IMR-90 (cell line): ENCODE measurements at regions not wholly inside any gene's neighbourhood (a gene's known extent, or its start where the extent isn't known, plus 50 kb on each side); places are given as distances from the start of the nearest gene placed in this dataset.

Experiments used
- ATAC-seq: fragments of 200-7000 bp; cut with Tn5 transposase; 2 replicates; pipeline ENCODE4 v1.9.1; 2020; ENCODE audit warnings: low read depth, mild to moderate bottlenecking, moderate library complexity
- BruUV-seq: library from RNA; stranded (reverse); fragments of 400-500 nt; replicated peaks from 2 replicates; lab custom pipeline; 2021; lab: Mats Ljungman, UMichigan
- CTCF ChIA-PET: fragments of 300-600 bp; formaldehyde crosslinking; extraction: SDS; loops from one replicate; lab custom pipeline; 2021; ENCODE audit warnings: antibody characterized with exemption; lab: Yijun Ruan, JAX
- POLR2A ChIA-PET: fragments of 300-600 bp; sonication (Branson Sonifier 250); formaldehyde crosslinking; loops from one replicate; lab custom pipeline; 2022; ENCODE audit warnings: antibody characterized with exemption; ENCODE audit not compliant: unreplicated experiment; lab: Charles Lee
- DNase-seq: peaks from one replicate; pipeline ENCODE4 v3.0.0; 2013
- H2AFZ ChIP-seq: replicated peaks from 2 replicates; pipeline ENCODE3; 2013; ENCODE audit warnings: low read length, mild to moderate bottlenecking; ENCODE audit not compliant: poor library complexity
- H2AK5ac ChIP-seq: 2 replicates; pipeline ENCODE4 v1.6.1; 2013; ENCODE audit warnings: low read depth, low read length, inconsistent platforms
- H2AK9ac ChIP-seq: replicated peaks from 2 replicates; pipeline ENCODE3; 2013; ENCODE audit warnings: mild to moderate bottlenecking, low read depth, low read length, moderate library complexity; ENCODE audit not compliant: poor library complexity
- H2BK120ac ChIP-seq: 2 replicates; pipeline ENCODE4 v1.6.1; 2013; ENCODE audit warnings: low read depth, low read length, inconsistent platforms
- H2BK15ac ChIP-seq: 3 replicates; pipeline ENCODE4 v1.6.1; 2013; ENCODE audit warnings: low read depth, low read length, inconsistent platforms
- H2BK20ac ChIP-seq: 2 replicates; pipeline ENCODE4 v1.6.1; 2013; ENCODE audit warnings: low read depth, mild to moderate bottlenecking, inconsistent platforms, low read length, moderate library complexity
- H2BK5ac ChIP-seq: 2 replicates; pipeline ENCODE4 v1.6.1; 2013; ENCODE audit warnings: mild to moderate bottlenecking, low read depth, low read length, inconsistent platforms; ENCODE audit not compliant: poor library complexity, severe bottlenecking
- H3K14ac ChIP-seq: replicated peaks from 2 replicates; pipeline ENCODE4 v1.6.1; 2013; ENCODE audit warnings: low read depth, low read length, inconsistent platforms
- H3K18ac ChIP-seq: 2 replicates; pipeline ENCODE4 v1.6.1; 2013; ENCODE audit warnings: low read depth, low read length, control low read depth
- H3K23ac ChIP-seq: 2 replicates; pipeline ENCODE4 v1.6.1; 2013; ENCODE audit warnings: low read depth, low read length, inconsistent platforms
- H3K27ac ChIP-seq: 2 replicates; pipeline ENCODE4 v1.5.1; 2013; ENCODE audit warnings: mild to moderate bottlenecking, control low read depth, low read length; ENCODE audit not compliant: insufficient read depth
- H3K27me3 ChIP-seq: 2 replicates; pipeline ENCODE4 v1.6.1; 2013; ENCODE audit warnings: low read length; ENCODE audit not compliant: control insufficient read depth, insufficient read depth
- H3K36me3 ChIP-seq: 2 replicates; pipeline ENCODE4 v1.6.1; 2013; ENCODE audit warnings: low read length, mixed read lengths; ENCODE audit not compliant: control insufficient read depth, insufficient read depth
- H3K4ac ChIP-seq: 2 replicates; pipeline ENCODE4 v1.6.1; 2013; ENCODE audit warnings: low read depth, low read length, inconsistent platforms
- H3K4me1 ChIP-seq: 2 replicates; pipeline ENCODE4 v1.6.1; 2013; ENCODE audit warnings: low read length, mixed read lengths; ENCODE audit not compliant: control insufficient read depth, insufficient read depth
- H3K4me2 ChIP-seq: 2 replicates; pipeline ENCODE4 v1.6.1; 2013; ENCODE audit warnings: low read depth, mild to moderate bottlenecking, control low read depth, low read length, moderate library complexity
- H3K4me3 ChIP-seq: 2 replicates; pipeline ENCODE4 v1.5.1; 2013; ENCODE audit warnings: low read depth, mild to moderate bottlenecking, control low read depth, low read length, moderate library complexity; ENCODE audit not compliant: insufficient read depth
- H3K56ac ChIP-seq: 2 replicates; pipeline ENCODE4 v1.6.1; 2013; ENCODE audit warnings: low read length, inconsistent platforms; ENCODE audit not compliant: insufficient read depth; ENCODE audit errors: extremely low read depth
- H3K79me1 ChIP-seq, 2 experiments: 2 replicates each; pipeline ENCODE4 v1.6.1; 2013; ENCODE audit warnings: low read length in 2 of 2, inconsistent platforms in 1 of 2, low read depth in 1 of 2
- H3K9ac ChIP-seq: 2 replicates; pipeline ENCODE4 v1.6.1; 2013; ENCODE audit warnings: low read depth, low read length, control low read depth
- H3K9me1 ChIP-seq: 2 replicates; pipeline ENCODE4 v1.6.1; 2013; ENCODE audit warnings: low read length, inconsistent platforms; ENCODE audit not compliant: insufficient read depth
- H3K9me3 ChIP-seq: 2 replicates; pipeline ENCODE4 v1.6.1; 2013; ENCODE audit warnings: low read length; ENCODE audit not compliant: control insufficient read depth, insufficient read depth
- H4K20me1 ChIP-seq: 2 replicates; pipeline ENCODE4 v1.6.1; 2013; ENCODE audit warnings: low read length, inconsistent platforms; ENCODE audit not compliant: insufficient read depth
- H4K5ac ChIP-seq: 2 replicates; pipeline ENCODE4 v1.6.1; 2013; ENCODE audit warnings: mild to moderate bottlenecking, low read depth, low read length, control low read depth
- H4K8ac ChIP-seq, 2 experiments: 2 replicates each; pipeline ENCODE4 v1.6.1; 2013; ENCODE audit warnings: low read depth in 2 of 2, low read length in 2 of 2, control low read depth in 1 of 2, inconsistent platforms in 1 of 2
- H4K91ac ChIP-seq: 2 replicates; pipeline ENCODE4 v1.6.1; 2013; ENCODE audit warnings: low read depth, low read length, inconsistent platforms; ENCODE audit not compliant: insufficient read depth
- BHLHE40 ChIP-seq: fragments of 150-350 bp; IDR thresholded peaks from 2 replicates; pipeline ENCODE4 v1.6.1; 2016; ENCODE audit warnings: mild to moderate bottlenecking, low read depth, low read length
- CEBPB ChIP-seq: IDR thresholded peaks from 2 replicates; pipeline ENCODE4 v1.6.1; 2012; ENCODE audit warnings: low read depth, low read length, improper control_type of control experiment
- CHD1 ChIP-seq: IDR thresholded peaks from 2 replicates; pipeline ENCODE4 v1.6.1; 2012; ENCODE audit warnings: low read depth, low read length, improper control_type of control experiment
- CTCF ChIP-seq: conservative IDR thresholded peaks from 2 replicates; pipeline ENCODE4 v1.5.1; 2012; ENCODE audit warnings: mild to moderate bottlenecking, low read depth, low read length, improper control_type of control experiment
- FOS ChIP-seq: fragments of 150-350 bp; IDR thresholded peaks from 2 replicates; pipeline ENCODE4 v1.6.1; 2016; ENCODE audit warnings: low read depth, low read length
- MAFK ChIP-seq: IDR thresholded peaks from 2 replicates; pipeline ENCODE4 v1.6.1; 2012; ENCODE audit warnings: low read depth, low read length, improper control_type of control experiment
- MAZ ChIP-seq: IDR thresholded peaks from 2 replicates; pipeline ENCODE4 v1.6.1; 2012; ENCODE audit warnings: low read depth, mild to moderate bottlenecking, low read length, improper control_type of control experiment, moderate library complexity, borderline replicate concordance
- MXI1 ChIP-seq: IDR thresholded peaks from 2 replicates; pipeline ENCODE4 v1.6.1; 2012; ENCODE audit warnings: low read depth, mild to moderate bottlenecking, low read length, moderate library complexity, borderline replicate concordance
- NFE2L2 ChIP-seq: fragments of 150-350 bp; IDR thresholded peaks from 2 replicates; pipeline ENCODE4 v1.6.1; 2016; ENCODE audit warnings: low read depth, mild to moderate bottlenecking, low read length
- POLR2A ChIP-seq: IDR thresholded peaks from 2 replicates; pipeline ENCODE4 v1.6.1; 2012; ENCODE audit warnings: mild to moderate bottlenecking, low read depth, low read length
- RAD21 ChIP-seq: IDR thresholded peaks from 2 replicates; pipeline ENCODE4 v1.6.1; 2012; ENCODE audit warnings: low read length, improper control_type of control experiment
- RCOR1 ChIP-seq: IDR thresholded peaks from 2 replicates; pipeline ENCODE4 v1.6.1; 2012; ENCODE audit warnings: mild to moderate bottlenecking, low read length, improper control_type of control experiment; ENCODE audit not compliant: insufficient replicate concordance
- RFX5 ChIP-seq: IDR thresholded peaks from 2 replicates; pipeline ENCODE4 v1.8.0; 2012; ENCODE audit warnings: low read depth, mild to moderate bottlenecking, low read length, moderate library complexity
- SMC3 ChIP-seq: fragments of 150-350 bp; IDR thresholded peaks from 2 replicates; pipeline ENCODE4 v1.6.1; 2016; ENCODE audit warnings: low read depth, mild to moderate bottlenecking, antibody characterized with exemption, low read length, moderate library complexity
- USF2 ChIP-seq: fragments of 150-350 bp; IDR thresholded peaks from 2 replicates; pipeline ENCODE4 v1.6.1; 2017; ENCODE audit warnings: mild to moderate bottlenecking, antibody characterized with exemption, low read length, low read depth
- WGBS, 2 experiments: methylation state at CpG; one replicate each; pipeline versions ENCODE4 v1.1.5 to v1.1.7; 2013; ENCODE audit warnings: missing lambda C conversion rate in 2 of 2; ENCODE audit not compliant: insufficient read length in 1 of 2; ENCODE audit errors: extremely low coverage in 2 of 2; 5-methylcytosine and 5-hydroxymethylcytosine counted together
- dilution Hi-C: fragments of 300-500 bp; cut with HindIII; formaldehyde crosslinking; loops from one replicate; pipeline ENCODE4 v1.14.3; 2018; ENCODE audit warnings: low sequenced_read_pairs; ENCODE audit not compliant: unreplicated experiment
- in situ Hi-C: fragments of 300-500 bp; cut with MboI; formaldehyde crosslinking; loops from 3 replicates; pipeline ENCODE4 v1.14.3; 2019; ENCODE audit warnings: low sequenced_read_pairs, inconsistent platforms, mixed read lengths
- intact Hi-C: fragments of 100-400 bp; cut with micrococcal nuclease; formaldehyde crosslinking; loops from 2 replicates; pipeline ENCODE4 v1.10.0; 2022
- TF ChIP-seq, protein P1 (sequence below): fragments of 150-350 bp; IDR thresholded peaks from 2 replicates; pipeline ENCODE4 v1.6.1; 2016; ENCODE audit warnings: low read depth, mild to moderate bottlenecking, low read length, moderate library complexity, borderline replicate concordance

- Histone ChIP-seq H3K9me3 (peaks cover 9% of the 10 kb centered on the region), H2BK20ac (no peak overlapping the region), H3K18ac (no peak overlapping the region), H2AK5ac (no peak overlapping the region), H3K36me3 (no peaks in the 10 kb centered on the region), H3K4me1 (no peaks in the 10 kb centered on the region), H3K56ac (no peak overlapping the region), H2BK15ac (no peak overlapping the region), H3K4me3 (no peak overlapping the region), H3K23ac (no peak overlapping the region), H2AFZ (no peak overlapping the region), H2BK5ac (no peak overlapping the region), H3K4ac (no peak overlapping the region), H4K5ac (no peak overlapping the region), H2AK9ac (no peak overlapping the region), H3K14ac (no peak overlapping the region), H3K79me1 (no peaks in the 10 kb centered on the region), H3K27ac (no peak overlapping the region), H4K20me1 (no peaks in the 10 kb centered on the region), H3K9me1 (no peaks in the 10 kb centered on the region), H4K91ac (no peak overlapping the region), H3K9ac (no peak overlapping the region), H3K27me3 (no peaks in the 10 kb centered on the region), H3K4me2 (no peak overlapping the region), H2BK120ac (no peak overlapping the region), H4K8ac (no peak overlapping the region)
- ATAC-seq (no peak), DNase-seq (no peak)
- no CpG with 5 or more reads among the region's 8 CpGs for WGBS, 2 experiments
- ChIA-PET CTCF (no interaction called here), POLR2A (no interaction called here)
- in situ Hi-C loops = no loop called here
- TF ChIP-seq SMC3 = no peak
- TF ChIP-seq RAD21 = no peak
- TF ChIP-seq FOS = no peak
- no peak for TF ChIP-seq POLR2A
- no peak for TF ChIP-seq CTCF
- TF ChIP-seq MAFK = no peak
- TF ChIP-seq, protein P1, sequence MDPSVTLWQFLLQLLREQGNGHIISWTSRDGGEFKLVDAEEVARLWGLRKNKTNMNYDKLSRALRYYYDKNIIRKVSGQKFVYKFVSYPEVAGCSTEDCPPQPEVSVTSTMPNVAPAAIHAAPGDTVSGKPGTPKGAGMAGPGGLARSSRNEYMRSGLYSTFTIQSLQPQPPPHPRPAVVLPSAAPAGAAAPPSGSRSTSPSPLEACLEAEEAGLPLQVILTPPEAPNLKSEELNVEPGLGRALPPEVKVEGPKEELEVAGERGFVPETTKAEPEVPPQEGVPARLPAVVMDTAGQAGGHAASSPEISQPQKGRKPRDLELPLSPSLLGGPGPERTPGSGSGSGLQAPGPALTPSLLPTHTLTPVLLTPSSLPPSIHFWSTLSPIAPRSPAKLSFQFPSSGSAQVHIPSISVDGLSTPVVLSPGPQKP = no peak
- no peak for TF ChIP-seq CEBPB
- no peak for TF ChIP-seq RCOR1
- no peak for TF ChIP-seq RFX5
- TF ChIP-seq BHLHE40 = no peak
- TF ChIP-seq MAZ = no peak
- no peak for TF ChIP-seq NFE2L2
- TF ChIP-seq MXI1 = no peak
- no peak for TF ChIP-seq USF2
- no peak for TF ChIP-seq CHD1
- dilution Hi-C loops = no loop called here
- no TSS peak for BruUV-seq
- intact Hi-C loops = no loop called here
These were observed 350.4 kb upstream of the FOXK1 start for GRCh38 chr7:4331711-4332110.
